ENCODE measurements at regions not wholly inside any gene's neighbourhood (a gene's known extent, or its start where the extent isn't known, plus 50 kb on each side); places are given as distances from the start of the nearest gene placed in this dataset.
A peak's percentile ranks its signal among the peaks of the same experiment; 100 is the strongest.

DNA sequence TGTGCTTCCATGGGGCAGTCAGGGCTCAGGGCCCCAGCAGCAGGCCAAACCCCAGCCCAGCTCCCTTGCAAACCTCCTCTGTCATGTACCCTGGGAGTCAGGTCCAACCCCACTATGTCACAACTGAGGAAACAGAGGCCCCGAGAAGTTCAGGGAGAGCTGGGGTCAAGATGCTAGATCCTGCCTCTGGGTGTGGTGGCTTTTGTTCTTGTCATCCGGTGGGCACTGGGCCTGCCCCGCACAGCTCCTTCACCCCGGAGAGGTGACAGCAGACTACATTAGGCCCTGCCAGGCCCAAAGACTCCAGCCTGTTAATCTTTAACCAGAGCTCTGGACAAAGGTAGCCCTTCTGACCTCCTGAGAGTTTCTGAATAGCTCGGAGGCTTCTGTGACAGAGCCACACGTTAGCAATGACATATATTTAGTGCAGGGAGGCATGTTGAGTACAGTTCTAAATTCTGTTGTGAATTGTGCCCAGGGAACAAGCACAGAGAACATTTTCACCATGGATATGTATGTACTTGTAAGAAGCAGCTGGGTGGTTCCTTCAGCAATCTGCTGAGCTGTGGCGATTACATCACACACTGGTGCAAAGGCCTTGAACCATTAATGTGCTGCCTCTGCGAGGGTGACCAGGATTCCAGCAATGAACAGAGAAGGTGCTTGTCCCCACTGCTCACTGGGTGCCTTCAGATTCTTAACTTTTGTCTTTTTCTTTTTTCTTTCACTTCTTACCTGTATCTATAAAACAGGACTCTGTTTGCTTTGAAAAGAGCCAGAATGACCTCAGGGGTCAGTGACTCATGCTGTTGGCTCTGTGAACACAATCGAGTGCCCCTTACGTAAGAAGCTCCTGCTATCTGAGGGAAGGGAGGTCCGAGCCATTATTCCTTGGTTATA, 102.8 kb downstream of the RHOU start:
- no peak overlapping the region for H3K4me3 ChIP-seq (ENCODE audit: low read depth, low read length)
- H3K9me3 ChIP-seq (ENCODE audit: control insufficient read depth, insufficient read depth, low read length): peaks cover 4% of the 10 kb centered on the region
- DNase-seq (ENCODE audit: low read depth, low spot score): peak; percentile 72
- H3K27me3 ChIP-seq (ENCODE audit: control insufficient read depth, insufficient read depth, low read length): peaks cover 15% of the 10 kb centered on the region
- ChIA-PET CTCF (no interaction called here), POLR2A (interaction anchor here (1.2 kb wide), 1 partner anchor 126 kb away, joined by 3 read pairs; no protein-coding TSS in a partner anchor)
- peak overlapping the region; percentile 39 for H3K27ac ChIP-seq (ENCODE audit: low read depth, low read length)
- TF ChIP-seq, protein P1, sequence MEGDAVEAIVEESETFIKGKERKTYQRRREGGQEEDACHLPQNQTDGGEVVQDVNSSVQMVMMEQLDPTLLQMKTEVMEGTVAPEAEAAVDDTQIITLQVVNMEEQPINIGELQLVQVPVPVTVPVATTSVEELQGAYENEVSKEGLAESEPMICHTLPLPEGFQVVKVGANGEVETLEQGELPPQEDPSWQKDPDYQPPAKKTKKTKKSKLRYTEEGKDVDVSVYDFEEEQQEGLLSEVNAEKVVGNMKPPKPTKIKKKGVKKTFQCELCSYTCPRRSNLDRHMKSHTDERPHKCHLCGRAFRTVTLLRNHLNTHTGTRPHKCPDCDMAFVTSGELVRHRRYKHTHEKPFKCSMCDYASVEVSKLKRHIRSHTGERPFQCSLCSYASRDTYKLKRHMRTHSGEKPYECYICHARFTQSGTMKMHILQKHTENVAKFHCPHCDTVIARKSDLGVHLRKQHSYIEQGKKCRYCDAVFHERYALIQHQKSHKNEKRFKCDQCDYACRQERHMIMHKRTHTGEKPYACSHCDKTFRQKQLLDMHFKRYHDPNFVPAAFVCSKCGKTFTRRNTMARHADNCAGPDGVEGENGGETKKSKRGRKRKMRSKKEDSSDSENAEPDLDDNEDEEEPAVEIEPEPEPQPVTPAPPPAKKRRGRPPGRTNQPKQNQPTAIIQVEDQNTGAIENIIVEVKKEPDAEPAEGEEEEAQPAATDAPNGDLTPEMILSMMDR (IDR thresholded peaks at IDR 0.05; ENCODE audit: low read depth, low read length): no peak

DNA sequence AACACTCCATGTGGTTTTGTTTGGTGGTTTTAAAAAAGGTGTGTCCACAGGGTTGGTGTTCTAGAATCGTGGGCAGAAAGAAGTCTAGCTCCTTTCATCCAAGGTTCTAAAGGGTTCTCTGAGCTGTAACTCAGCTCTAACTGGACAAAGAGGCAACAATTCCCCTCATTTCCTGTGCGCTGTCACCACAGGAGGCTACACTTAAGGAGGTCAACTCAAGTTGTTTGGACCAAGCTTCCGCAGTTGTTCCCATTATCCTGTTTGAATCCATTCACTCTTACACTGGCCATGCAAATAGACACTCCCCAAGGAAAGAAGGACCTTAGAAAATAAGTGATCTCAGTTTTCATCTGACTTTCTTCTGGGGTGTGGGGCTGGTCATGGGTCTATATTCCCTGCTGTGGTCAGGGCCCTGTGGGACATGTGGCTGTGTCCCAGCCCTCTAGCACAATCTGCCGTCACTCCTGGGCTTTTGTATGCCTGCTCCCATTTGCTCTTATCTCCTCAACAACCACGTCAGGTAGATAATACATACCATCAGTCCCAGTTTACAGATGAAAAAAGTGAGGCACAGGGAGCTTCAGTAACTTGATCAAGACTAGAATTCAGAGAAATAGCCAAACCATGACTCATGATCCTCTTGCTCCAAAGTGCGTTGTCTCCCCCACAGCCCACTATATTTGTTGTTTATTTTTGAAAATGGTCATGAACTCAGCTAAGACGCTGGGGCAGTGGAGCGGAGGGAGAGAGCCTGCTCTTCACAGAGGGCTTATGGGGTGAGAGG, 103.6 kb downstream of the RHOU start:
- peak; percentile 15 for DNase-seq (ENCODE audit: low read depth, low spot score)
- TF ChIP-seq, protein P1 (IDR thresholded peaks at IDR 0.05; ENCODE audit: low read depth, low read length): no peak
- no peak overlapping the region for H3K4me3 ChIP-seq (ENCODE audit: low read depth, low read length)
- H3K27ac ChIP-seq (ENCODE audit: low read depth, low read length): no peak overlapping the region
- ChIA-PET CTCF (no interaction called here), POLR2A (interaction anchor here (1.2 kb wide), 1 partner anchor 125 kb away, joined by 3 read pairs; no protein-coding TSS in a partner anchor)
- H3K9me3 ChIP-seq (ENCODE audit: control insufficient read depth, insufficient read depth, low read length): peaks cover 5% of the 10 kb centered on the region
- peaks cover 8% of the 10 kb centered on the region for H3K27me3 ChIP-seq (ENCODE audit: control insufficient read depth, insufficient read depth, low read length)

DNA sequence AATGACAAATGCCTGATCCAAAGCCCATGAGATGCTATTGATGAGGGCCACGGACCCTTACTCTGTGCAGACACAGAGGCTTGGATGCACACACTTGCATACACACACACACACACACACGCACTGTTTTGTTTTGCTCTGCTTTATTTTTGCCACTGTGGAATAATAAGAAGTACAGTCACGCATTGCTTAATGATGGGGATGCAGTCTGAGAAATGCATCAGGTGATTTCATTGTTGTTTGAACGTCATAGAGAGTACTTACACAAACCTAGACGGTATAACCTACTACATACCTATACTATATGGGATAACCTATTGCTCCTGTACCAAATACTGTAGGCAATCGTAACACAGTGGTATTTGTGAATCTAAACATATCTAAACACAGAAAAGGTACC, 104.4 kb downstream of the RHOU start:
- no peak for DNase-seq (ENCODE audit: low read depth, low spot score)
- H3K9me3 ChIP-seq (ENCODE audit: control insufficient read depth, insufficient read depth, low read length): peaks cover 5% of the 10 kb centered on the region
- CTCF ChIA-PET: no interaction called here
- H3K27ac ChIP-seq (ENCODE audit: low read depth, low read length): no peak overlapping the region
- H3K27me3 ChIP-seq (ENCODE audit: control insufficient read depth, insufficient read depth, low read length): peaks cover 3% of the 10 kb centered on the region
- POLR2A ChIA-PET: no interaction called here
- TF ChIP-seq, protein P1 (IDR thresholded peaks at IDR 0.05; ENCODE audit: low read depth, low read length): no peak
- H3K4me3 ChIP-seq (ENCODE audit: low read depth, low read length): no peak overlapping the region

DNA sequence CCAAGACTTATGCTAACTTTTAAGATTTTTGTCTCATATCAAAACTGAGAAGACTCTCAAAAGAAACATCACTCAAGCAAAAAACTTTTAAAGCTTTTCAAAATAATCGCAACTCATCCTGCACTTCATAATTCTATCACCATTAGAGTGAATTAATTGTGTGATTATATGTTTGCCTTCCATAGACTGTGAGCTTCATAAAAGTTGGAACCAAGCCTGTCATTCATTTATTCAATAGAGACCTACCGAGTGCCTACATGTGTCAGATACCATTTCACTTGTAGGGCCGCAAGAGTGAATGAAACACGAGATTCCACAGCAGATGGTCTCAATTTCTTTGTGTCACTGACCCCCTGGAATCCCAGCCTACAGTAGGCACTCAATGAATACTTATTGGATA, 106.4 kb downstream of the RHOU start:
- H3K27ac ChIP-seq (ENCODE audit: low read depth, low read length): no peak overlapping the region
- H3K27me3 ChIP-seq (ENCODE audit: control insufficient read depth, insufficient read depth, low read length): no peaks in the 10 kb centered on the region
- H3K4me3 ChIP-seq (ENCODE audit: low read depth, low read length): no peak overlapping the region
- ChIA-PET CTCF (no interaction called here), POLR2A (no interaction called here)
- TF ChIP-seq, protein P1 (IDR thresholded peaks at IDR 0.05; ENCODE audit: low read depth, low read length): no peak
- H3K9me3 ChIP-seq (ENCODE audit: control insufficient read depth, insufficient read depth, low read length): peaks cover 5% of the 10 kb centered on the region
- DNase-seq (ENCODE audit: low read depth, low spot score): no peak

All from AG04450 (cell line).